Testis (tissue), 2 donors: ENCODE measurements at regions not wholly inside any gene's neighbourhood (a gene's known extent, or its start where the extent isn't known, plus 50 kb on each side); places are given as distances from the start of the nearest gene placed in this dataset.

ENCODE experiments used
- DNase-seq: peaks from one replicate; pipeline ENCODE4 v3.0.0-alpha.2; 2019
- H3K27ac ChIP-seq, 2 donors: fragments of 200-600 bp; sonication (generic); one replicate each; pipeline ENCODE4 v1.5.1; 2019
- H3K27me3 ChIP-seq: fragments of 200-600 bp; sonication (generic); one replicate; pipeline ENCODE4 v1.5.1; 2019
- H3K36me3 ChIP-seq: fragments of 200-600 bp; sonication (generic); one replicate; pipeline ENCODE4 v1.5.1; 2017; ENCODE audit warnings: low read depth; ENCODE audit errors: missing control alignments
- H3K4me1 ChIP-seq: fragments of 200-600 bp; sonication (generic); one replicate; pipeline ENCODE4 v1.5.1; 2019
- H3K4me3 ChIP-seq, 2 donors: fragments of 200-600 bp; sonication (generic); one replicate each; pipeline ENCODE4 v1.5.1; 2017 to 2019
- H3K9me3 ChIP-seq: fragments of 200-600 bp; sonication (generic); one replicate; pipeline ENCODE4 v1.5.1; 2017
- CTCF ChIP-seq, 3 experiments: fragments of 450-650 bp in 2 of 3; fragments of 200-600 bp in 1 of 3; sonication (generic) in 1 of 3; IDR thresholded peaks; one replicate each; pipeline ENCODE4 v1.5.1; 2016 to 2019; ENCODE audit warnings: antibody characterized with exemption in 3 of 3, mild to moderate bottlenecking in 2 of 3, moderate library complexity in 1 of 3
- POLR2A ChIP-seq: fragments of 450-650 bp; IDR thresholded peaks from one replicate; pipeline ENCODE4 v1.6.1; 2017; ENCODE audit warnings: antibody characterized with exemption, mild to moderate bottlenecking, moderate library complexity
- WGBS, 2 donors: methylation state at CpG; one replicate each; pipeline ENCODE4 v1.1.5; 2018; 5-methylcytosine and 5-hydroxymethylcytosine counted together
- intact Hi-C: fragments of 100-400 bp; cut with DNase I; formaldehyde crosslinking; loops from one replicate; pipeline ENCODE4 v1.15.1; 2023; ENCODE audit warnings: low total_unique reads

DNA sequence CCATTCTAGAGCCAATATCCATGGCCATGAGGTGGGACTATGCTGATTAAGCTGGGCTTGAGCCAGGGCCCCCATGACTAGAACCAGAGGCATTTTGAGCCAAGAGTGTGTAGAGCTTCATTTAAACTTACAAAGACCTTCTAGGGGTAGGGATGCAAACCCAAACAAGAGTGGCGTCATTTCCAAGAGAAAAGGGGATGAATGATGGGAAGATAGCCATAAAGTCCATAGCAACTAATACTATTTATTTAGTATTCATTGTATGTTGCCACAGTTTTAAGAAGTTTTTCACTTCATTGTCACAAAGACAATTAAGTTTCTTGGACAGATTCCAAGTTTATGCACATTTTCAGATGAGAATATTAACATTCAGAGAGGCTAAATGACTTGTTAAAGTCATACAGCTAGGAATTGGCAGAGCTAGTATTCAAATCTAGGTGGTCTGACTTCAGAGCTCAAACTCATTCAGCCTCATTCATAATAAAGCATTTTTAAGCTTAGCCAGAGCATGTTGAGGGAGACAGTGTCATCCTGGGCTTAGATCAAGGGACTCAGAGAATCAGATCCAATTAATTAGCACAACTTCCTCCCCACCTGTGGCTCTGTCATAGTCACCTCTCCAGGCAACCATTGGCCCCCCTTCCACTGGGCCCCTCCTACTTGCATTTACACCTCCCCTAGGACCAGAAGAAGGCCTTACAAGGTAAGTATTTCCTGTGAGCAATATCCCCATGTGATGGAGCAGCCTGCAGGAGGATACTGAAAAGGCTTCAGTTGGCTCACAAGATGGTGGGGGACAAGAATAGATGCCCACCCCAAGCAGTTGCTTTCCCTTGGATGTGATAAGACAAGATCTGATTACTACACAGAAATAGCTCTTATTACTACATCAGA lies 95.0 kb upstream of the PCSK1 start:
- no peak overlapping the region for H3K4me3 ChIP-seq
- H3K27ac ChIP-seq: no peak overlapping the region
- H3K9me3 ChIP-seq: no peaks in the 10 kb centered on the region
- no peaks in the 10 kb centered on the region for H3K36me3 ChIP-seq
- TF ChIP-seq CTCF (IDR thresholded peaks at IDR 0.05) (no peak), POLR2A (no peak)
- no peaks in the 10 kb centered on the region for H3K4me1 ChIP-seq
- H3K27me3 ChIP-seq: no peaks in the 10 kb centered on the region
- intact Hi-C loops: no loop called here
- DNase-seq: no peak
- WGBS, 2 donors: 73 to 95% methylated on average over 1 of the region's 1 CpG

GRCh38 chr5:96528826-96529474 lies 95.9 kb upstream of the PCSK1 start:
- no peak for TF ChIP-seq CTCF (IDR thresholded peaks at IDR 0.05)
- TF ChIP-seq POLR2A: no peak
- intact Hi-C loops: no loop called here
- H3K4me3 ChIP-seq: no peak overlapping the region
- no peaks in the 10 kb centered on the region for H3K27me3 ChIP-seq
- no peaks in the 10 kb centered on the region for H3K36me3 ChIP-seq
- H3K27ac ChIP-seq: no peak overlapping the region
- no peak for DNase-seq
- no peaks in the 10 kb centered on the region for H3K4me1 ChIP-seq
- no peaks in the 10 kb centered on the region for H3K9me3 ChIP-seq
- WGBS, 2 donors: 54 to 70% methylated on average over 4 of the region's 4 CpGs

GRCh38 chr5:96529559-96529958 lies 96.5 kb upstream of the PCSK1 start:
- no peaks in the 10 kb centered on the region for H3K4me1 ChIP-seq
- 76 to 79% methylated on average over 6 of the region's 6 CpGs for WGBS, 2 donors
- H3K9me3 ChIP-seq: no peaks in the 10 kb centered on the region
- no peak overlapping the region for H3K4me3 ChIP-seq
- no peak for DNase-seq
- TF ChIP-seq POLR2A: no peak
- no peak for TF ChIP-seq CTCF (IDR thresholded peaks at IDR 0.05)
- no peaks in the 10 kb centered on the region for H3K36me3 ChIP-seq
- H3K27me3 ChIP-seq: no peaks in the 10 kb centered on the region
- H3K27ac ChIP-seq: no peak overlapping the region
- intact Hi-C loops: no loop called here

DNA sequence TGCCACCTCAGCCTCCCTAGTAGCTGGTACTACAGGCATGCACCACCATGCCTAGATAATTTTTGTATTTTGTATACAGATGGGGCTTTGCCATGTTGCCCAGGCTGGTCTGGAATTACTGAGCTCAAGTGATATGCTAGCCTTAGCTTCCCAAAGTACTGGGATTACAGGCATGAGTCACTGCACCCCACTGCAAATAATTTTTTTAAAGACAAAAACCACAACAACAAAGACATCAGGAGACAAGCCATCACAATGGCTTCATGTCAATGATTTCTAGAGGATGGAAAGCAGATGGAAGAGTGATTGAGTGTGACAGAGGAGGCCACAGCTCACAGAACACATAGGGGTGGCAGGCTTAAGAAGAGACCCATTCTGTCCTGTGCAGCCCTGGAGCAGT lies 97.9 kb upstream of the PCSK1 start:
- no peaks in the 10 kb centered on the region for H3K4me1 ChIP-seq
- no peak overlapping the region for H3K27ac ChIP-seq
- H3K9me3 ChIP-seq: no peaks in the 10 kb centered on the region
- H3K36me3 ChIP-seq: no peaks in the 10 kb centered on the region
- no peak for DNase-seq
- H3K27me3 ChIP-seq: no peaks in the 10 kb centered on the region
- intact Hi-C loops: no loop called here
- H3K4me3 ChIP-seq: no peak overlapping the region
- no peak for TF ChIP-seq CTCF (IDR thresholded peaks at IDR 0.05)
- TF ChIP-seq POLR2A: no peak
